CD14-positive monocyte (primary cell): ENCODE measurements at regions not wholly inside any gene's neighbourhood (a gene's known extent, or its start where the extent isn't known, plus 50 kb on each side); places are given as distances from the start of the nearest gene placed in this dataset.

Source experiments
- DNase-seq, 3 donors: peaks; one replicate each; pipeline ENCODE4 v3.0.0-alpha.2; 2011 to 2022
- H2AFZ ChIP-seq: 2 replicates; pipeline ENCODE4 v1.6.0; 2012; ENCODE audit warnings: mild to moderate bottlenecking, low read depth, low read length, inconsistent platforms; ENCODE audit not compliant: insufficient read depth, poor library complexity, severe bottlenecking
- H3K27ac ChIP-seq, 2 donors: 1 replicate in 1 of 2; 2 replicates in 1 of 2; pipeline ENCODE4 v1.5.1; 2012 to 2013; ENCODE audit warnings: low read length in 2 of 2, control low read depth in 1 of 2, inconsistent platforms in 1 of 2, low read depth in 1 of 2, mild to moderate bottlenecking in 1 of 2
- H3K27me3 ChIP-seq, 2 donors: one replicate each; pipeline versions ENCODE4 v1.6.0 to v1.6.1; 2011 to 2013; ENCODE audit warnings: low read length in 2 of 2; ENCODE audit not compliant: control insufficient read depth in 2 of 2, insufficient read depth in 2 of 2
- H3K36me3 ChIP-seq, 2 donors: replicated peaks in 1 of 2; 1 replicate in 1 of 2; 2 replicates in 1 of 2; pipeline versions ENCODE4 v1.5.1 to v1.6.1; 2012 to 2013; ENCODE audit warnings: low read length in 2 of 2, control low read depth in 1 of 2, inconsistent platforms in 1 of 2, mild to moderate bottlenecking in 1 of 2; ENCODE audit not compliant: insufficient read depth in 2 of 2, control insufficient read depth in 1 of 2
- H3K4me1 ChIP-seq, 2 donors: 1 replicate in 1 of 2; 2 replicates in 1 of 2; pipeline versions ENCODE4 v1.5.1 to v1.6.1; 2012 to 2013; ENCODE audit warnings: low read length in 2 of 2, control low read depth in 1 of 2, inconsistent platforms in 1 of 2, mild to moderate bottlenecking in 1 of 2, moderate library complexity in 1 of 2; ENCODE audit not compliant: insufficient read depth in 2 of 2, control insufficient read depth in 1 of 2
- H3K4me2 ChIP-seq: replicated peaks from 2 replicates; pipeline ENCODE3; 2012; ENCODE audit warnings: low read length, moderate library complexity, mild to moderate bottlenecking; ENCODE audit not compliant: poor library complexity, severe bottlenecking; ENCODE audit errors: extremely low read depth
- H3K4me3 ChIP-seq, 3 experiments: fragments of 200-600 bp in 1 of 3; sonication (generic) in 1 of 3; replicated peaks in 1 of 3; 1 replicate in 2 of 3; 2 replicates in 1 of 3; pipeline ENCODE4 v1.5.1; 2011 to 2013; ENCODE audit warnings: low read length in 3 of 3, mild to moderate bottlenecking in 3 of 3, control low read depth in 2 of 3, low read depth in 2 of 3, inconsistent platforms in 1 of 3, moderate library complexity in 1 of 3
- H3K79me2 ChIP-seq: 2 replicates; pipeline ENCODE4 v1.6.0; 2012; ENCODE audit warnings: mild to moderate bottlenecking, control low read depth, inconsistent platforms, low read length, moderate library complexity; ENCODE audit not compliant: insufficient read depth
- H3K9ac ChIP-seq: 2 replicates; pipeline ENCODE4 v1.6.0; 2017; ENCODE audit warnings: low read length, mild to moderate bottlenecking; ENCODE audit not compliant: insufficient read depth, poor library complexity, severe bottlenecking
- H3K9me3 ChIP-seq, 2 donors: replicated peaks in 1 of 2; 1 replicate in 1 of 2; 2 replicates in 1 of 2; pipeline versions ENCODE4 v1.5.1 to v1.6.1; 2012 to 2013; ENCODE audit warnings: low read length in 2 of 2, control low read depth in 1 of 2; ENCODE audit not compliant: control insufficient read depth in 1 of 2, insufficient read depth in 1 of 2
- H4K20me1 ChIP-seq: 2 replicates; pipeline ENCODE4 v1.6.0; 2012; ENCODE audit warnings: mild to moderate bottlenecking, low read length, control low read depth, moderate library complexity; ENCODE audit not compliant: insufficient read depth
- H3K27ac Mint-ChIP-seq, 7 donors: one replicate each; pipeline ENCODE4 v1.8.0; 2020; ENCODE audit warnings: mild to moderate bottlenecking in 7 of 7, mixed read lengths in 7 of 7, moderate library complexity in 6 of 7, inconsistent platforms in 2 of 7
- H3K27me3 Mint-ChIP-seq, 3 donors: one replicate each; pipeline ENCODE4 v1.8.0; 2021 to 2022; ENCODE audit warnings: low read depth in 3 of 3, mild to moderate bottlenecking in 3 of 3, mixed read lengths in 3 of 3, moderate library complexity in 3 of 3, inconsistent platforms in 1 of 3
- H3K36me3 Mint-ChIP-seq, 2 donors: one replicate each; pipeline ENCODE4 v1.8.0; 2020; ENCODE audit warnings: mixed read lengths in 2 of 2, inconsistent platforms in 1 of 2, mild to moderate bottlenecking in 1 of 2
- H3K4me1 Mint-ChIP-seq: one replicate; pipeline ENCODE4 v1.8.0; 2020; ENCODE audit warnings: mild to moderate bottlenecking, mixed read lengths
- H3K4me3 Mint-ChIP-seq, 2 donors: one replicate each; pipeline ENCODE4 v1.8.0; 2020; ENCODE audit warnings: mild to moderate bottlenecking in 2 of 2, mixed read lengths in 2 of 2, moderate library complexity in 1 of 2
- H3K9me3 Mint-ChIP-seq, 7 donors: one replicate each; pipeline ENCODE4 v1.8.0; 2020 to 2022; ENCODE audit warnings: mixed read lengths in 7 of 7, mild to moderate bottlenecking in 6 of 7, moderate library complexity in 6 of 7, inconsistent platforms in 2 of 7
- CTCF ChIP-seq: fragments of 200-600 bp; IDR thresholded peaks from one replicate; pipeline ENCODE4 v1.8.0; 2022; ENCODE audit warnings: antibody characterized with exemption, mild to moderate bottlenecking
- WGBS: methylation state at CpG from one replicate; pipeline ENCODE4 v1.1.5; 2013; ENCODE audit warnings: missing lambda C conversion rate; ENCODE audit not compliant: insufficient coverage; 5-methylcytosine and 5-hydroxymethylcytosine counted together
- intact Hi-C, 2 donors: fragments of 100-400 bp; cut with micrococcal nuclease; formaldehyde crosslinking; loops; one replicate each; pipeline versions ENCODE4 v1.15.0 to v1.15.1; 2023

GRCh38 chr14:105905456-105905855 is 379.1 kb downstream of the TMEM121 start:
- Mint-ChIP-seq H3K4me3 (no peak overlapping the region), H3K4me1 (no peaks in the 10 kb centered on the region), H3K36me3 (no peaks in the 10 kb centered on the region), H3K27me3 (peaks cover 44 to 77% (median 46%) of the 10 kb centered on the region in 3 donors), H3K27ac (no peak overlapping the region), H3K9me3 (peaks cover 0 to 11% (median 7%) of the 10 kb centered on the region in 7 donors)
- Histone ChIP-seq H3K4me2 (no peak overlapping the region), H3K79me2 (no peaks in the 10 kb centered on the region), H3K9me3 (no peaks in the 10 kb centered on the region), H3K36me3 (no peaks in the 10 kb centered on the region), H3K27ac (no peak overlapping the region), H3K27me3 (peaks cover 0 to 44% of the 10 kb centered on the region in 2 donors), H3K9ac (no peak overlapping the region), H2AFZ (no peak overlapping the region), H3K4me1 (no peaks in the 10 kb centered on the region), H4K20me1 (no peaks in the 10 kb centered on the region), H3K4me3 (no peak overlapping the region)
- TF ChIP-seq CTCF, result no peak
- intact Hi-C loops, result no loop called here
- 70% methylated on average over 8 of the region's 11 CpGs for WGBS
- no peak for DNase-seq

- no peaks in the 10 kb centered on the region for H4K20me1 ChIP-seq
- H3K4me3 ChIP-seq, result no peak overlapping the region
- no peak for DNase-seq
- H3K4me1 ChIP-seq, result no peaks in the 10 kb centered on the region
- no peak overlapping the region for H3K4me2 ChIP-seq
- Mint-ChIP-seq H3K27ac (peak overlapping the region in 1 of 7 donors; percentile 28), H3K4me1 (no peaks in the 10 kb centered on the region), H3K36me3 (no peaks in the 10 kb centered on the region), H3K27me3 (peaks cover 33 to 74% (median 47%) of the 10 kb centered on the region in 3 donors), H3K9me3 (peaks cover 0 to 11% (median 7%) of the 10 kb centered on the region in 7 donors), H3K4me3 (peak overlapping the region in 1 of 2 donors; percentile 67)
- no peak for TF ChIP-seq CTCF
- intact Hi-C loops, result no loop called here
- H3K36me3 ChIP-seq, result no peaks in the 10 kb centered on the region
- H2AFZ ChIP-seq, result no peak overlapping the region
- 0% methylated on average over 1 of the region's 3 CpGs for WGBS
- H3K27me3 ChIP-seq, result peaks cover 0 to 34% of the 10 kb centered on the region in 2 donors
- H3K9me3 ChIP-seq, result no peaks in the 10 kb centered on the region
- no peaks in the 10 kb centered on the region for H3K79me2 ChIP-seq
- H3K9ac ChIP-seq, result no peak overlapping the region
- H3K27ac ChIP-seq, result no peak overlapping the region
Observed at GRCh38 chr14:105907276-105907675, 380.9 kb downstream of the TMEM121 start.
